ENCODE measurements at regions not wholly inside any gene's neighbourhood (a gene's known extent, or its start where the extent isn't known, plus 50 kb on each side); places are given as distances from the start of the nearest gene placed in this dataset.

DNA sequence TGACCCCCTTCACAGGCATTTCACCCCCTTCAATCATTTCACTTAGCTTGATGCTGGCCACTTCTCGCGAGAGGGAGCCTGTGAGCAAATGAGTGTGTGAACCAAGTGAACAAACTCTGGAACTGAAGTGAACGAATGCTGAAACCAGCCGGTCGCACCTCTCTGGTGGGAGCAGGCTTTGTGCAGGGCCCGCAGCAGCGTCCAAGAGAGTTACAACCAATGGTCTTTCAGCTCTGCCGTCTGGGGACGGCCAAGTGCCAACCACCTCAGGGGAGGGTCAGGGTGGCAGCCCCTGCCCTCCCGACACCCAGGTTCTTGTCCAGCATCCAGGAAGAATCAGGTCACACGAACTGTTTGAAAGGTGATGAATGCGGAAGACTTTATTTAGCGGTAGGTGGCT is 764.0 kb downstream of the SUCLG1 start:
- H2AFZ ChIP-seq (ENCODE audit: low read length, unreplicated experiment): no peak overlapping the region
- H3K36me3 ChIP-seq (ENCODE audit: insufficient read depth, low read length): no peaks in the 10 kb centered on the region
- no peak overlapping the region for H3K4me3 ChIP-seq (ENCODE audit: low read depth, low read length)
- H3K27me3 ChIP-seq (ENCODE audit: insufficient read depth, low read length): no peaks in the 10 kb centered on the region
- no peaks in the 10 kb centered on the region for H3K4me1 ChIP-seq (ENCODE audit: control insufficient read depth, insufficient read depth, low read length, unreplicated experiment)
- H3K79me2 ChIP-seq (ENCODE audit: control insufficient read depth, insufficient read depth, low read length, unreplicated experiment): no peaks in the 10 kb centered on the region
- H3K27ac ChIP-seq (ENCODE audit: low read depth, low read length): no peak overlapping the region

DNA sequence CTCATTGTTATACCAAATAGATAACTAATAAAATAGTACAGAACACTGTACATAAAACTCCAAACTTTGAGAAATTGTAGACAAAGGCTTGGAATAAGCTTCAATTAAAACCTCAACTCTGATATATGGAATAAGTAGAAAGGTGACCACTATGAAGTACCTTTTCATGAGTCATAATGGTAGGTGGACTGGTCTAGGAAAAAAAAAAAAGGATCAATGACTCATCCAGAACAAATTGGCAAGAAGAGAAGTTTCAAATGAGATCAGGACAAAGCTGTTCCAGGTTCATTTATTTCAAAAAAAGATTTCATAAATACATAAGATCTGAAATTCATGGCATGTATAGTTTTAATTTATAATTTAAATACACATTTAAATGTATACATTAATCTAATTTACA is 769.7 kb downstream of the SUCLG1 start:
- no peak overlapping the region for H3K27ac ChIP-seq (ENCODE audit: low read depth, low read length)
- no peak overlapping the region for H2AFZ ChIP-seq (ENCODE audit: low read length, unreplicated experiment)
- no peak overlapping the region for H3K4me3 ChIP-seq (ENCODE audit: low read depth, low read length)
- H3K4me1 ChIP-seq (ENCODE audit: control insufficient read depth, insufficient read depth, low read length, unreplicated experiment): no peaks in the 10 kb centered on the region
- H3K79me2 ChIP-seq (ENCODE audit: control insufficient read depth, insufficient read depth, low read length, unreplicated experiment): no peaks in the 10 kb centered on the region
- H3K27me3 ChIP-seq (ENCODE audit: insufficient read depth, low read length): no peaks in the 10 kb centered on the region
- H3K36me3 ChIP-seq (ENCODE audit: insufficient read depth, low read length): no peaks in the 10 kb centered on the region

DNA sequence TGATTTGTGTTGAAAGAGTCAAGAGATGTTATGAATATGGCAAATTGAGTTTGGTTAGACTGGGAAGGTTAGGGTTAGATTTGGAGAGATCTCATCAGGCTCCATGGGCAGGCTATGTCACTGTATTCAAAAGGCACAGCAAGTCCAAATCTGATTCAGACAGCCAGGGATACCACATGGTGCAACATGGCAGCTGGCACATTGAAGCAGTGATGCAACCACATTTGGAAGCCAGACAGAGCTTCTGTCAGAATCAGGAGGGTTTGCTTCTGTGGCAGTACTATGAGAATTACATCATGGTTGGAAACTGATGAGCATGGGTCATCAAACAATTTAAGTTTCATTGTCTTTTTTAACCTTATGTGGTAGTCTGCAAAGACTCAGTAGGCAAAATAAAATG is 772.2 kb downstream of the SUCLG1 start:
- no peaks in the 10 kb centered on the region for H3K4me1 ChIP-seq (ENCODE audit: control insufficient read depth, insufficient read depth, low read length, unreplicated experiment)
- H3K27me3 ChIP-seq (ENCODE audit: insufficient read depth, low read length): no peaks in the 10 kb centered on the region
- H3K4me3 ChIP-seq (ENCODE audit: low read depth, low read length): no peak overlapping the region
- H3K27ac ChIP-seq (ENCODE audit: low read depth, low read length): no peak overlapping the region
- no peaks in the 10 kb centered on the region for H3K79me2 ChIP-seq (ENCODE audit: control insufficient read depth, insufficient read depth, low read length, unreplicated experiment)
- H2AFZ ChIP-seq (ENCODE audit: low read length, unreplicated experiment): no peak overlapping the region
- H3K36me3 ChIP-seq (ENCODE audit: insufficient read depth, low read length): no peaks in the 10 kb centered on the region

DNA sequence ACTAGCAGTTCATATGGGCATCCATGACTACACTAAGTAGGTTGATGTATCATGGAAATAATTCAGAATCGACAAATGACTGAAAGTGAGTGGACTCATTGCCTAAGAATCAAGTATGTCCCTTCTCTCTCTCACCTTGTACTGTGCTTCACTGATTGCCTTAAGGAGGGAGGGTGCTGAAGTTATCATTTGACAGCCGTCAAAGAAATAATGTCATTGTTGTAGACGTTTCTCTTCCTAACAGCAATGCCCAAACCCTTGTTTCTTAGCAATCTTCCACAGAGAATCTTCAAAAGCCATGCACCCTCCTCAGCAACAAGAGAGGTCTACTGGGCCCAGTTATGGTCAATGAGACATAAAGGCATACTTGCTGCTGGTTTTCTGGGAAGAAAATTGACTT is 785.0 kb downstream of the SUCLG1 start:
- Histone ChIP-seq H3K4me3 (ENCODE audit: low read depth, low read length) (no peak overlapping the region), H3K27ac (ENCODE audit: low read depth, low read length) (no peak overlapping the region), H3K27me3 (ENCODE audit: insufficient read depth, low read length) (no peaks in the 10 kb centered on the region), H2AFZ (ENCODE audit: low read length, unreplicated experiment) (no peak overlapping the region), H3K36me3 (ENCODE audit: insufficient read depth, low read length) (no peaks in the 10 kb centered on the region), H3K4me1 (ENCODE audit: control insufficient read depth, insufficient read depth, low read length, unreplicated experiment) (no peaks in the 10 kb centered on the region), H3K79me2 (ENCODE audit: control insufficient read depth, insufficient read depth, low read length, unreplicated experiment) (no peaks in the 10 kb centered on the region)

DNA sequence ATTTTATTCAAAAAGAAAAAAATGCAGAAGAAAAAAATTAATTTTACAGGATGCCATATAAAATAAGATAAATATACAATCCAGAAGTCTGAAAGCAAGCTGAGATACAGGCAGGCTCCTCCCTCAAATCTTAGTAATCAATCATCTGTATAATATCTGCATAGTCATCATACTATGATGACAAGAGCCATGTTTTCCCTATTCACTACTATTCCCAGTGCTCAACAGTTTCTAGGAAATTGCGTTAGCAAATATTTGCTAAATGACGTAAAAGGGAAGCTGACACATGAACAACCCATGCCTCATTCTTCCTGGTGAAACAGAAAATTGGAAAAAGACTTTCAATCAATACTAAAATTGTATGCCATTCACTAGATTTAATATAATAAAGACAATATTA is 793.2 kb downstream of the SUCLG1 start:
- Histone ChIP-seq H3K4me3 (ENCODE audit: low read depth, low read length) (no peak overlapping the region), H3K4me1 (ENCODE audit: control insufficient read depth, insufficient read depth, low read length, unreplicated experiment) (no peaks in the 10 kb centered on the region), H3K27ac (ENCODE audit: low read depth, low read length) (no peak overlapping the region)

DNA sequence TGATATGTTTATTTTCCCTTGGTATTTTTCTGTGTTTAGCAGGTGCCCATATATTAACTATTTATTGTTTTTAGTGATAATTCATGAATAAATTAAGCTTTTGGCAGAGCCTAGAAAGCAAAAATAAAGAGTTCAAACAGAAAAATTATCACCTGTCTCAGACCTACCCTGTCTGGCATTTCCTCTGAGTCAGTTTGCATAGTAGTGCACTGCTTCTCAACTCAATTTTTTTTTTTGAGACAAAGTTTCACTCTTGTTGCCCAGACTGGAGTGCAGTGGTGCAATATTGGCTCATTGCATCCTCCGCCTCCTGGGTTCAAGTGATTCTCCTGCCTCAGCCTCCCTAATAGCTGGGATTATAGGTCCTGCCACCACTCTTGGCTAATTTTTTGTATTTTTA is 793.9 kb downstream of the SUCLG1 start:
- Histone ChIP-seq H3K4me1 (ENCODE audit: control insufficient read depth, insufficient read depth, low read length, unreplicated experiment) (no peaks in the 10 kb centered on the region), H3K27me3 (ENCODE audit: insufficient read depth, low read length) (no peaks in the 10 kb centered on the region), H3K27ac (ENCODE audit: low read depth, low read length) (no peak overlapping the region), H2AFZ (ENCODE audit: low read length, unreplicated experiment) (no peak overlapping the region), H3K79me2 (ENCODE audit: control insufficient read depth, insufficient read depth, low read length, unreplicated experiment) (no peaks in the 10 kb centered on the region), H3K4me3 (ENCODE audit: low read depth, low read length) (no peak overlapping the region), H3K36me3 (ENCODE audit: insufficient read depth, low read length) (no peaks in the 10 kb centered on the region)

More for the DNA sequence above, 793.2 kb downstream of the SUCLG1 start:
- Histone ChIP-seq H3K79me2 (ENCODE audit: control insufficient read depth, insufficient read depth, low read length, unreplicated experiment) (no peaks in the 10 kb centered on the region), H2AFZ (ENCODE audit: low read length, unreplicated experiment) (no peak overlapping the region), H3K27me3 (ENCODE audit: insufficient read depth, low read length) (no peaks in the 10 kb centered on the region), H3K36me3 (ENCODE audit: insufficient read depth, low read length) (no peaks in the 10 kb centered on the region)

DNA sequence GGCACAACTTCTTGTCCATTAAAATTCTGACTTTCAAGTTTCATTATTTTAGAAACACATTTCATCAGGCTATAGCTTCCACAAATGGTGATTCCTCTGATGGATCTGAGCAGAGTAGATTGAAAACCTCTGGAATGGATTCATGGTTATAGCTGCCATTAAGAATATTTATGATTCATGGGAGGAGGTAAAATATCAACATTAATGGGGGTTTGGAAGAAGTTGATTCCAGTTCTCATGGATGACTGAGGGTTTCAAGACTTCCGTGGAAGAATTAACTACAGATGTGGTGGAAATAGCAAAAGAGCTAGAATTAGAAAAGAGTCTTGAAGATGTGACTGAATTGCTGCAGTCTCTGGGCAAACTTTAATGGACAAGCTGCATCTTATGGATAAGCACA is 797.4 kb downstream of the SUCLG1 start:
- no peak overlapping the region for H2AFZ ChIP-seq (ENCODE audit: low read length, unreplicated experiment)

DNA sequence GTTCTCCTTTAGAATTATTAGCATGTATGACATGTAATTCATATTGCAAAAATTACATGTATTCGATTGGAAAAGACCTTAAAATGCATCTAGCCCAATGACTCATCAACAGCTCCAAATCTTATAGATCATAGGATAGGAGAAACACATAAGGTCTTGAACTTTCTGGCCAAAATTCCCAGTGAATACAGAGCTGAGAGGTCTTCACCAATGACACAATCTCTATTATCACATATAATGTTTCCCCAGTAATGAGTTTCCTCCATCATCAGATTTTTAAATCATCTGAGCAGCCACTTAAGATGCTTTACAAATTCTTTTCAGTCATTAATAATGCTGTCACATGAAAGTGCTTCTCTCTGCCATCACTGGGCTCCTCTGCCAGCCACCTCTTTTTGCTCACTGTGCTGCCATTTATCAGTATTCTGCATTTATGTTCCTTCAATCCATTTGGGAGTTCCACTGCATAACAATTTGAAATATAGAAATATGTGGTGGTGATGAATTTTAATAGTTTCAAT is 804.9 kb downstream of the SUCLG1 start:
- Histone ChIP-seq H3K4me3 (ENCODE audit: low read depth, low read length) (no peak overlapping the region), H3K27me3 (ENCODE audit: insufficient read depth, low read length) (no peaks in the 10 kb centered on the region), H3K79me2 (ENCODE audit: control insufficient read depth, insufficient read depth, low read length, unreplicated experiment) (no peaks in the 10 kb centered on the region), H3K27ac (ENCODE audit: low read depth, low read length) (no peak overlapping the region), H3K4me1 (ENCODE audit: control insufficient read depth, insufficient read depth, low read length, unreplicated experiment) (no peaks in the 10 kb centered on the region), H2AFZ (ENCODE audit: low read length, unreplicated experiment) (no peak overlapping the region), H3K36me3 (ENCODE audit: insufficient read depth, low read length) (no peaks in the 10 kb centered on the region)

More for the DNA sequence above, 797.4 kb downstream of the SUCLG1 start:
- no peak overlapping the region for H3K4me3 ChIP-seq (ENCODE audit: low read depth, low read length)
- no peak overlapping the region for H3K27ac ChIP-seq (ENCODE audit: low read depth, low read length)
- H3K4me1 ChIP-seq (ENCODE audit: control insufficient read depth, insufficient read depth, low read length, unreplicated experiment): no peaks in the 10 kb centered on the region
- H3K27me3 ChIP-seq (ENCODE audit: insufficient read depth, low read length): no peaks in the 10 kb centered on the region
- H3K36me3 ChIP-seq (ENCODE audit: insufficient read depth, low read length): no peaks in the 10 kb centered on the region
- no peaks in the 10 kb centered on the region for H3K79me2 ChIP-seq (ENCODE audit: control insufficient read depth, insufficient read depth, low read length, unreplicated experiment)

DNA sequence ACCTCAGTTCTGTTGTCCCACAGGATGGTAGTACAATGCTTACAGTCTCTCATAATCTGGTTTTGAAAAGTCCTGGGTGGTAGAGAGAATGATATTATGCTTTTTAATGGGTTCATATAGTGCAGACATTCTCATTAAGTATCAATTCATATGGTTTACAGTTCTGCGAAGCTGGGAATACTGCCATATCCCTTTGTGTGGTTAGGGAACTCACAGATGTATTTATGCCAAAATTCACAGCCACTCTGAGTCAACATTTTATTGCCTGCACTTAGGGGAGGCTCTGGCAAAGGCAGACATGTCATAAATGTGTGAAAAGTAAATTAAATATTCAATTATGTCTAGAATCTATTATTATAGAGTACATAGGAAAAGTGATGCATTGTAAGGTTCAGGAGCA is 808.2 kb downstream of the SUCLG1 start:
- H3K36me3 ChIP-seq (ENCODE audit: insufficient read depth, low read length): no peaks in the 10 kb centered on the region
- H3K27me3 ChIP-seq (ENCODE audit: insufficient read depth, low read length): no peaks in the 10 kb centered on the region
- H3K4me1 ChIP-seq (ENCODE audit: control insufficient read depth, insufficient read depth, low read length, unreplicated experiment): no peaks in the 10 kb centered on the region
- H3K27ac ChIP-seq (ENCODE audit: low read depth, low read length): no peak overlapping the region
- H3K4me3 ChIP-seq (ENCODE audit: low read depth, low read length): no peak overlapping the region
- no peak overlapping the region for H2AFZ ChIP-seq (ENCODE audit: low read length, unreplicated experiment)
- H3K79me2 ChIP-seq (ENCODE audit: control insufficient read depth, insufficient read depth, low read length, unreplicated experiment): no peaks in the 10 kb centered on the region

DNA sequence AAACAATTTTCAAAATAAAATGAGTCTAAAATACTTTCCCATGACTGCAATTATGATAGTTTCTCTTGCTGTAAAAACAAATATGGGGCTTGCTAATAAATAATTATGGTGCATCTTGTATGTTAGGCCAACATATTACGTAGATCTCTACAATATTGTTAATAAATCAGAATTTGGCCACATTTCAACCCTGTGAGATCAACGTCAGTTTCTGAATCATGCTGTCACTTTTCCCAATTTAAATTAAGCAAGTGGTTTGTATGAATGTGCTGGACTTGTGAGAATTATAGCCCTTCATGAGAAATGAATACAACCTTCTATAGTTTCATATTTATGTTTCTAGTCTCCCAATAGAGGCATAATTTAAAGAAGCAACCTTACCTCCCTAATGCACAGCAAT is 808.9 kb downstream of the SUCLG1 start:
- Histone ChIP-seq H3K27me3 (ENCODE audit: insufficient read depth, low read length) (no peaks in the 10 kb centered on the region), H2AFZ (ENCODE audit: low read length, unreplicated experiment) (no peak overlapping the region), H3K27ac (ENCODE audit: low read depth, low read length) (no peak overlapping the region), H3K4me3 (ENCODE audit: low read depth, low read length) (no peak overlapping the region), H3K4me1 (ENCODE audit: control insufficient read depth, insufficient read depth, low read length, unreplicated experiment) (no peaks in the 10 kb centered on the region), H3K79me2 (ENCODE audit: control insufficient read depth, insufficient read depth, low read length, unreplicated experiment) (no peaks in the 10 kb centered on the region), H3K36me3 (ENCODE audit: insufficient read depth, low read length) (no peaks in the 10 kb centered on the region)

DNA sequence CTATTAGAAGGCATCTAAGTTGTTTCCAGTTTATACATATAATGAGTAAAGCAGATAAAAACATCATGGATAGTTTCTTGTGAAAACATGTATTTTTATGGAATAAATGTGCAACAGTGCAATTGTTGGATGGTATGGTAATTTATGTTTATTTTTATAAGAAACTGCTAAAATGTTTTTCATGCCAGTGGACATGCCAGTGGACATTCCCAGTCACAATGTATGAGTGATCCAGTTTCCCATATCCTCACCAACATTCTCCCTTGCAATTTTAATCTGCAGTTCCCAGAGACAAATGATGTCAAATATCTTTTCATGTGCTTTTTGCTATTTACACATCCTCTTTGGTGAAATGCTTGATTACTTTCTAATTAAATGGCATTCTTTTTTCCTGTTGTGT is 818.6 kb downstream of the SUCLG1 start:
- Histone ChIP-seq H3K79me2 (ENCODE audit: control insufficient read depth, insufficient read depth, low read length, unreplicated experiment) (no peaks in the 10 kb centered on the region), H2AFZ (ENCODE audit: low read length, unreplicated experiment) (no peak overlapping the region), H3K36me3 (ENCODE audit: insufficient read depth, low read length) (no peaks in the 10 kb centered on the region), H3K4me1 (ENCODE audit: control insufficient read depth, insufficient read depth, low read length, unreplicated experiment) (no peaks in the 10 kb centered on the region), H3K4me3 (ENCODE audit: low read depth, low read length) (no peak overlapping the region), H3K27me3 (ENCODE audit: insufficient read depth, low read length) (no peaks in the 10 kb centered on the region), H3K27ac (ENCODE audit: low read depth, low read length) (no peak overlapping the region)
